ENCODE measurements at regions not wholly inside any gene's neighbourhood (a gene's known extent, or its start where the extent isn't known, plus 50 kb on each side); places are given as distances from the start of the nearest gene placed in this dataset.
"Not testable (repeated sequence)": the region's sequence is repeated elsewhere in the genome, so short reads cannot be mapped to it uniquely, and the experiment has no call there.

- no peak for DNase-seq (ENCODE audit: low read depth in 4 of 4, low spot score in 1 of 4)
These were observed 143.9 kb upstream of the PREP start for GRCh38 chr6:105546754-105547153.

GRCh38 chr6:105545947-105546731 lies 143.3 kb upstream of the PREP start:
- DNase-seq (ENCODE audit: low read depth in 4 of 4, low spot score in 1 of 4) = no peak

DNA sequence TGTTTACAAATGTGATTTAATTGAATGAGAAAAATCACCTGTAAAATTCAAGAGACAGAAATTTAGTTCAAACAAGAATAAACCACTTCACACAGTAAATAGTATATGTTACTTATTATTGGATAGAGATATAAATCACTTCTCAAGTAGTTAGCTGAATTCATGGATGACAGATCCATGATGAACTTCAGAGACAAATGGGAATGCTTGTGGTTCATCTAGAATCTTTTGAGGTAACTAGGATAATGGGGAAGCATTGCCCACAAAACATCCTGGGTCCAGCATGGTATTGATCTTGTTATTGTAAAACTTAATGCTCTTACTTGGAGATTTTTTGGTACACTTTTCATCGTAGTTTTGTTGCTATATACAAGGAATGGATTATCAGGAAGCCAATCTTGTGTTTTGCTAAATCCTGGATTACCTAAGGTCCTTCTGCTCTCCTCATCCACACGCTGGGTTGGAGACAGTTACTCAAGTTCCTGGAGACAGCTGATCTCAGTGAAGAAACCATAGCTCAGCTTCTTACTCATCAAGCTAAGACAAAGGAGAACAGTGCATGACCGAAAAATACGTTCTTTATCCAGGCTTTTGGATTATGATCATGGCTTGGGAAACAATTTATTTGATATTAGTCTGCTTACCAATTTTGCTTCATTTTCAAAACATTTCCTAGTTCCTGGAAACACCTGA lies 142.5 kb upstream of the PREP start:
- DNase-seq (ENCODE audit: low read depth in 4 of 4, low spot score in 1 of 4) = no peak

DNA sequence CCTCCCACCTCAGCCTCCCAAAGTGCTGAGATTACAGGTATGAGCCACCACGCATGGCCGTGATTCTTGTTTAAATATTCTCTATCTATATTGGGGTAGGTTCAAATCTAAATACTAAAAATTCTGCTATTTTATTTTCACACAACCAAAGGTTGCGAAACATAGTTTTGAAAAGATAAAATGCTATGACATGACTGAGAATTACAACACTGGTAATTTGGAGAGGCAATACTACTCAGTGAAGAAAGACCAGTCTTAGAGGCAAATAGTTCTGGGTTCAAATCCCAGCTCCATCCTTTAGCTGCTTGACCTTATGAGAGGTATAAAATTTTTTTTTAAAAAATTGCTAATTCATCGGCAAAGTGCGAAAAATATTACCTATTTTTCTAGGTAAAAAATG lies 137.0 kb upstream of the PREP start:
- DNase-seq (ENCODE audit: low read depth in 4 of 4, low spot score in 1 of 4) = no peak

GRCh38 chr6:105537981-105538578 lies 135.2 kb upstream of the PREP start:
- DNase-seq (ENCODE audit: low read depth in 4 of 4, low spot score in 1 of 4) = no peak

DNA sequence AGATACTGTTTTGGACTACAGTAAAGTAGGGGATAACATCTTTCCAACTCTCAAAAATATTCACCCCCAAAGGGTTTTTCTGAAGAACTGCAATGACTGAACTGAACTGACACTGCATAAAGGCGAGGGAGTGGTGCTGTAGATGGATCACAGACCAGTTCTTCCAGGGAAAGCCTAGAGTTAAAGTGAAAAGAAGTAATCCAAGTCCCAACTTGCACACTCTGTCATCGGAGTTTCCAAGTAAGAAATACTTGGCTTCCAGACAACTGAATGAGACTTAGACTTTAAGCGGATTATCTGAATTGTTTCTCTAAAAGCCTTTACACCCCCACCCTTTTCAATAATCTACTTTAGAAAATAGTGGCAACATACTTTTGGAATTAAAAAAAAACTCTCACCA lies 134.1 kb upstream of the PREP start:
- no peak for DNase-seq (ENCODE audit: low read depth in 4 of 4, low spot score in 1 of 4)

DNA sequence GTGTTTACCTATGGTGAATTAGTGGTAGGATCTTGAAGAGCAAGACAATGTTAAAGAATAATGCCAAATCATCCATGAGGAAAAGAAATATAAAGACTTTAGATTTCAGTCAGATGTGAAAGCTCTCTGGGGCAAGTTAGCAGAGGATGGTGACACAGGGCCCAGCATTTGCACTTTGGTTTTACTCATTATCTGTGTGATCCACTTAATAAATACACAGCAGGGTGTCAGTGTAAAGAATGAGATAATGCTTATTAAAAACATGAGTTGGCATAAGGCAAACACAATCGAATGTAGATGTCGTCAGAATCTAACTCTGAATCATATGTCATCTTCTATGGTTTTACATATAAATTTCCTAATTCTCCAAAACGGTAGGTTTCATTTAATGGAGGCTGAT lies 130.4 kb upstream of the PREP start:
- no peak for DNase-seq (ENCODE audit: low read depth in 4 of 4, low spot score in 1 of 4)

DNA sequence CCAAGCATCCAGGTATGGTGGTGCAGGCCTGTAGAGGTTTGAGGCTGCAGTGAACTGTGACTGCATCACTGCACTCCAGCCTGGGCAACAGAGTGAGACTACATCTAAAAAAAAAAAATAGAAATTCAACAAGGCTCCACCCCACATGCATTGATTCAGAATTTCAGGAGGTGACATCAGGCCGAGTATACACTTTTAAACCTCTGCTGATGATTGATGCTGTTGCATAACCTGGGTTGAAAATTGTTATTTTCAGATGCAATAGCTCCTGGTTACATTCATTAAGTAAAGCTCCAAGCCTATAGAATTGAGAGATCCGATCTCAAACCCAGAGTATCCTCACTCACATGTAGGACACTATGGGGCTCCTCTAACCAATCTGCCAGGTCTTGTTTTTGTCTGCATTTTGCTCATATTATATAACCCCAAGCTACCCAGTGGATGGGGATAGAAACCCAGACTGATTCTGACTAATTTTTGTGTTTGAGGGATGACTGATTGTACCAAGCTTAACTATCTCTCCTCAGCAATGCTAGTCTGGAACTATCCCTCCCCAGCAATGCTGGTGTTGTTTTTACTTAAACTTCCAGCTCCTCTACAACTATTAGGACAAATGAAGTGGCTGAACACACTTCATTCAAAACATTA lies 123.5 kb upstream of the PREP start:
- DNase-seq (ENCODE audit: low read depth in 4 of 4, low spot score in 1 of 4) = no peak

DNA sequence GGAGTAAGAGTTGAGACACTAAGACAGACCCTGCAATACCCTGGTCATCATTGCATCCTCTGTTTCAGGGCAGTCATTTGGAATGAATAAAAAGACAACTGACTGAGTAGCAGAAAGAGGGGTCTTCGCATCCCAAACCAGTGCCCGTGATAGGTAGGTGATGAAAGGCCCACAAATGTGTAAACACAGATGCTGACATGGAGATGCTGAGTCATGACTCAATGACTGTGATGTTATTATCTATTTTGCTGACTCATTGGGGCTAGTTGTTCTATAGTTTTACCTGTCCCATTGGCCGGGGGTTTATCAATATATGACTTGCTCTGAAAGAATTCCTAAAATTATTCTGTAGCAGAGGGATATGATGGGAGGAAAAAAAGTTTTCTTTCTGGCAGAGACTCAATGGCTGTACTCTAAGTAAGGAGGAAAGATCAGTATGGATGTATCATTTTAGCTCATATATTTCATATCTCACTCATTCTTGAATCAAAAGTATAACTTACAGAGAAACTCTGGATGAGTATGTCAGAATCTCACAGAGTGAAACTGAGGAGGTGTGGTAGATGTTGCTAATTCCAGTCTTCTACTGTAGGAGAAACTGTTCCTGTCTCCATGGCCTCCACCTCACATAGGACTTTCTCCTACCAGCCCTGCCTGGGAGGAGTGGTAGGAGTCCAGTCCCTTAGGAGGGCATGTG lies 119.9 kb upstream of the PREP start:
- no peak for DNase-seq (ENCODE audit: low read depth in 4 of 4, low spot score in 1 of 4)

- DNase-seq (ENCODE audit: low read depth in 4 of 4, low spot score in 1 of 4) = no peak
These were observed 117.1 kb upstream of the PREP start for GRCh38 chr6:105519954-105520353.

DNA sequence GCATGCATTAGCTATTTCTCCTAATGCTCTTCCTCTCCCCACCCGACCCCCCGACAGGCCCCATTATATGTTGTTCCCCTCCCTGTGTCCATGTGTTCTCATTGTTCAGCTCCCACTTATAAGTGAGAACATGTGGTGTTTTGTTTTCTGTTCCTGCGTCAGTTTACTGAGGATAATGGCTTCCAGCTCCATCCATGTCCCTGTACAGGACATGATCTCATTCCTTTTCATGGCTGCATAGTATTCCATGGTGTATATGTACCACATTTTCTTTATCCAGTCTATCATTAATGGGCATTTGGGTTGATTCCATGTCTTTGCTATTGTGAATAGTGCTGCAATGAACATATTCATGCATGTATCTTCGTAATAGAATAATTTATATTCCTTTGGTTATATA lies 116.1 kb upstream of the PREP start:
- DNase-seq (ENCODE audit: low read depth in 4 of 4, low spot score in 1 of 4) = not testable (repeated sequence)

DNA sequence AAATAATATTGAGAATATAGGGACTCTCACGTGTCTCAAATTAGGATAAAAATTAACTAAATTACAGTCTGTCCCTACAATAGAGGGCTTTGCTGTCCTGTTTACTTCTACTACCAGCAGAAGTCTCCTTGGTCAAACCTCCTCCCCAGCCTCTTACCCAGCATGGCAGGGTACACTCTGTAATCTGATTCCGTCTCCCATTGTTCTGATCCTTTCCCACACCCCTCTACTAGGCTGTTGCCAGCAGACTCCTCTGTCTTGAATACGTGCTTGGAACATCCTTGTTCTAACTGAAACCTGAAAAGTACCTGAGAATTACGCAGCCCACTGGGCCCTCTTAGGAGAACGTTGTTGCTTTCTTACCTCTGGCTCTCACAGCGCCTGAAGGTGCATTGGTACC lies 112.2 kb upstream of the PREP start:
- DNase-seq (ENCODE audit: low read depth in 4 of 4, low spot score in 1 of 4) = no peak

GRCh38 chr6:105514306-105514705 lies 111.4 kb upstream of the PREP start:
- DNase-seq (ENCODE audit: low read depth in 4 of 4, low spot score in 1 of 4) = no peak

DNA sequence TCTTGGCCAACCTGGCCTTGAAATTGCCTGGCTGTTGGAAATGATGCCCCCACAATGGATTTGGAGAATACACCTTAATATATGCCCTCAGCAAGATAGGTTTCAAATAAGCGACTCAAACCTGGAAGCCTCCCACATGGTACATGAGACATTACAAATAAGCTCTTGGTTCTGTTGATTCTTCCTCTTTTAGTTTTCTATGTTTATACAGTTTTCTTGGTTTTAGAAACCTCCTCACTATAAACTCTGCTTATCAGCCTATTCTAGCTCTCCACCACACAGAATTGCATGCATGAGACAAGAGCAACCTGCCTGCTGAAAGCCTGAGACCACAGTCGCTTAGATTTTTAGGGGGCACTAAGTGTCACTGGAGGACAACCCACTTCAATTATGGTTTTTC lies 108.8 kb upstream of the PREP start:
- DNase-seq (ENCODE audit: low read depth in 4 of 4, low spot score in 1 of 4) = no peak

- DNase-seq (ENCODE audit: low read depth in 4 of 4, low spot score in 1 of 4) = no peak
These were observed 107.9 kb upstream of the PREP start for GRCh38 chr6:105510746-105511145.

GRCh38 chr6:105509506-105510331 lies 106.8 kb upstream of the PREP start:
- no peak for DNase-seq (ENCODE audit: low read depth in 4 of 4, low spot score in 1 of 4)

- no peak for DNase-seq (ENCODE audit: low read depth in 4 of 4, low spot score in 1 of 4)
These were observed 104.9 kb upstream of the PREP start for GRCh38 chr6:105507811-105508210.

- DNase-seq (ENCODE audit: low read depth in 4 of 4, low spot score in 1 of 4) = no peak
These were observed 101.8 kb upstream of the PREP start for GRCh38 chr6:105504706-105505105.

GRCh38 chr6:105503641-105504040 lies 100.8 kb upstream of the PREP start:
- no peak for DNase-seq (ENCODE audit: low read depth in 4 of 4, low spot score in 1 of 4)

DNA sequence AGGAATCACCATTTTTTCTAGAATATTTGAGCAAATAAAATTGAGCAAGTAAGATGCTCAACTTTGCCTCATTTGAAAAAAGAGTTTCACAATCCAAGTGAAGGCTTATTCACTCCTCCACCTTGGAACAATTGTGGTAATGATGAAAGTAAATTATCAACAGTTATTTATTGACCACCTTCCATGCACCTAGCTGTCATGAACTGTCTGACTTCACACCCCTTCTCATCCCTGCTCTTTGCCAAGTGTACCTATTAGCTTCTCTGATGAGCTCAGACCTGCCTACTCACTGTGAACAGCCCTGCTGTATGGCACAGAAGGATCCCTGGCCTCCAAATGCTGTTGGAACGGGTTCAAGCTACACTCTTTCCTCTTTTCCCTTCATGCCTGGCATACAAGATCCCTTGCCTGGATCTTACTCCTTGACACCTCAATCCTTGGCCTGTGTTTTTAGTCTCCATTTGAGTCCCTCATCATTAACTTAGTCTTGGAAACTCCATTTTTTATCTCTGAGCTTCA lies 99.0 kb upstream of the PREP start:
- DNase-seq (ENCODE audit: low read depth in 4 of 4, low spot score in 1 of 4) = no peak

Data from stimulated activated CD4-positive, alpha-beta T cell treated with anti-CD3 and anti-CD28 coated beads, Interleukin-1b, Interleukin-23, amount 100 ng/mL, for 24 hours (primary cell).